ENCODE measurements at regions not wholly inside any gene's neighbourhood (a gene's known extent, or its start where the extent isn't known, plus 50 kb on each side); places are given as distances from the start of the nearest gene placed in this dataset.

DNA sequence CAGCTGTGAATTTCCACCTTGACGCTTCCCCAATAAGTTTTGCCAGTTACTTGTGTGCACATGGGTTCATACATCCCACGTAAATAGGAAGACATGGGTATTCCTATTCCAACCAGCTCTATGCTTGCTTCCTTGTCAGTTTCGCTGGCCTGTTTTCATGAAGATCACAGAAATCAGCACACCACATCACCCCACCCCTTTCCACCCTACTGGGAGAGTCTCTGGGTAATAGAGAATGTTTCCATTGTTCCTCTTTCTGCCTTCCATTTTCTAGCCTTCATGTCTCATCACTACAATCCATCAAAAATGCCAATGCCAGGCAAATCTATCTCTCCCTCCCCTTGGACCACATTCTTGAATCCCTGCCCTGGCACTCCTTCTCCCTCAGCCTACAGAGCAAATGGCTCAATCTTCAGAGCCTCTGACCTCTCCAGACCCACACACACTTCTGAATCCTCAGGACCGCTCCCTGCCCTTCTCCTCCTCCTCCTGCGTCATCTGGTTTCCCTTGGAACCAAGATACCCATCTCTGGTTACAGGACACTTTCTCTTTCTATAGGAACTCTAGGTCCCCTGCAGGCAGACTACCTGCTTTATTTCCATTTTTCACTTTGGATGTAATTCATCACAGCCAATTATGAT, 323.3 kb downstream of the DHX15 start:
- 82% methylated on average over 5 of the region's 5 CpGs for WGBS (ENCODE audit: insufficient coverage)
- no peaks in the 10 kb centered on the region for H3K4me1 Mint-ChIP-seq
- intact Hi-C loops (cut with micrococcal nuclease), result no loop called here
- H3K27me3 Mint-ChIP-seq (ENCODE audit: low read depth in 2 of 2), result no peaks in the 10 kb centered on the region
- Histone ChIP-seq H3K36me3 (ENCODE audit: control insufficient read depth, insufficient read depth, low read length) (no peaks in the 10 kb centered on the region), H3K9me3 (ENCODE audit: control insufficient read depth, insufficient read depth, low read length) (no peaks in the 10 kb centered on the region), H3K27me3 (ENCODE audit: control insufficient read depth, insufficient read depth, low read length) (no peaks in the 10 kb centered on the region), H3K4me1 (ENCODE audit: control insufficient read depth, insufficient read depth, low read length) (no peaks in the 10 kb centered on the region), H3K27ac (ENCODE audit: low read length) (no peak overlapping the region), H3K4me3 (ENCODE audit: low read length) (no peak overlapping the region)
- no peak for ATAC-seq
- no peak overlapping the region for H3K4me3 Mint-ChIP-seq
- H3K9me3 Mint-ChIP-seq, result peaks cover 0 to 6% of the 10 kb centered on the region in 2 donors
- TF ChIP-seq CTCF (IDR thresholded peaks at IDR 0.05), result no peak
- no peak overlapping the region for H3K27ac Mint-ChIP-seq
- no peaks in the 10 kb centered on the region for H3K36me3 Mint-ChIP-seq
- DNase-seq, result no peak

DNA sequence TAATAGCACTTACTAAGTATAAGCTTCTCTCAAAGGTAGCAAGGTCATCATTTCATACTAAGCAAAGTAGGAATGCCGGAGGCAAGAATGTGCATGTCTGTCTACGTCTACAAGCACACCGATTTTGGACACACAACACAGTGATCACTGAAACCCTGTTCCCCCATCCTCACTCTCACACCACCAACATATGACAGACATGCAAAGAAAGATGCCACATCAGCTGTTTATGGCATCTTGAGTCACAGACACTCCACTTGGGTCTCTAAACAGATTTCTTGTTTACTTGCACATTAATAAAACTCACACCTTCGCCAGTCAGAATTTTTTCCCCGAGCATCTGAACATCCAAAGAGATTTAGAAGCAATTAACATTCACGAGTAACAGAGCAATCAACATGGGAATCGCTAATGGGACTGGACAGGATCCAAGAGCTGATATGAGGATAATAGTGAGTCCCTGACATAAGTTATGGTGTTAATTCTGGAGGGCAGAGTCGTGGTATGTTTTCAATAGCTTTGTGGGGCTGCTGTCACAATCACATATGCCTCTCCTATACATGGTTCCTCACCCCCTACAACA, 324.1 kb downstream of the DHX15 start:
- no peak for TF ChIP-seq CTCF (IDR thresholded peaks at IDR 0.05)
- DNase-seq (no peak), ATAC-seq (no peak)
- intact Hi-C loops (cut with micrococcal nuclease), result no loop called here
- H3K4me1 Mint-ChIP-seq, result no peaks in the 10 kb centered on the region
- Histone ChIP-seq H3K36me3 (ENCODE audit: control insufficient read depth, insufficient read depth, low read length) (no peaks in the 10 kb centered on the region), H3K4me1 (ENCODE audit: control insufficient read depth, insufficient read depth, low read length) (no peaks in the 10 kb centered on the region), H3K4me3 (ENCODE audit: low read length) (no peak overlapping the region), H3K27me3 (ENCODE audit: control insufficient read depth, insufficient read depth, low read length) (no peaks in the 10 kb centered on the region), H3K9me3 (ENCODE audit: control insufficient read depth, insufficient read depth, low read length) (no peaks in the 10 kb centered on the region), H3K27ac (ENCODE audit: low read length) (no peak overlapping the region)
- H3K27ac Mint-ChIP-seq, result no peak overlapping the region
- peaks cover 0 to 6% of the 10 kb centered on the region in 2 donors for H3K9me3 Mint-ChIP-seq
- 80% methylated on average over 7 of the region's 8 CpGs for WGBS (ENCODE audit: insufficient coverage)
- no peaks in the 10 kb centered on the region for H3K36me3 Mint-ChIP-seq
- H3K27me3 Mint-ChIP-seq (ENCODE audit: low read depth in 2 of 2), result no peaks in the 10 kb centered on the region
- no peak overlapping the region for H3K4me3 Mint-ChIP-seq

DNA sequence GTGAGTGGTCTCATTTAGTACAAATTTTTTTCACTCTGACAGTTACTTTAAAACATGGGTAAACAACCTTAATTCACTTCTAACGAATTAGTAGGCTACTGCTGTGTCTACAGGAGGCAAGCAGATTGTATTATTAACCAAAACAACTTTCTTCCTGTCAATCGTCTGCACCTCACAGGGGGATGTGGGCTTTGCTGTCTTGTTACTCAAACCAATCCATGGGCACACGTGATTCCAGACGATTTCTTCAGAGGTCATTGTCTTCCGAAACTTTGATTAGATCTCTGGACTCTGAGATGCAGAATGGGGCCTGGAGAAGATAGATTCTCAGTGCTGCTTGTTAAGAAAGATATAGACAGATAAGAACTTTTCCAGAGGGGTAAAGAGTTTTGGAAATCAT, 327.8 kb downstream of the DHX15 start:
- Mint-ChIP-seq H3K27ac (no peak overlapping the region), H3K9me3 (peaks cover 0 to 3% of the 10 kb centered on the region in 2 donors), H3K4me1 (no peaks in the 10 kb centered on the region), H3K27me3 (ENCODE audit: low read depth in 2 of 2) (no peaks in the 10 kb centered on the region), H3K4me3 (no peak overlapping the region), H3K36me3 (no peaks in the 10 kb centered on the region)
- WGBS (ENCODE audit: insufficient coverage), result 30% methylated on average over 5 of the region's 5 CpGs
- ATAC-seq (no peak), DNase-seq (no peak)
- no peak for TF ChIP-seq CTCF (IDR thresholded peaks at IDR 0.05)
- H3K27me3 ChIP-seq (ENCODE audit: control insufficient read depth, insufficient read depth, low read length), result no peaks in the 10 kb centered on the region
- H3K9me3 ChIP-seq (ENCODE audit: control insufficient read depth, insufficient read depth, low read length), result no peaks in the 10 kb centered on the region
- H3K36me3 ChIP-seq (ENCODE audit: control insufficient read depth, insufficient read depth, low read length), result no peaks in the 10 kb centered on the region
- no peak overlapping the region for H3K4me3 ChIP-seq (ENCODE audit: low read length)
- intact Hi-C loops (cut with micrococcal nuclease), result no loop called here
- no peak overlapping the region for H3K27ac ChIP-seq (ENCODE audit: low read length)
- no peaks in the 10 kb centered on the region for H3K4me1 ChIP-seq (ENCODE audit: control insufficient read depth, insufficient read depth, low read length)

DNA sequence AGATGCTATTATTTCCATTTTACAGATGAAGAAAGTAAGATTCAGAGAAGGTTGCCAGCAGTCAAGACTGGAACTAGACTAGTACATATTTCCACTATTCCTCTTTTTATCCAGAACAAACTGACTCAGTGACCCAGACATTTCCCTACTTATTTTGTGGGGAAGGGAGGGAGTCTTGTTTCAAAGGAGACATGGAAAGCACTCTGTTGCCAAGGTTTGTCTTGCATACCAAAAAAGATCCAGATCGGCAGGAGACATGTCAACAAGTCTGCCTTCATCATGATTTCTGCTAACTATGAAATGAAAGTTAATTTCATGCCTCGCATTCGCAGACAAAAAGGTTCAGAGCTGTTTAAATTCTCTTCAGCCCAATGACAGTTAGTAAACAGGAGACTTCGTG, 328.3 kb downstream of the DHX15 start:
- H3K27ac ChIP-seq (ENCODE audit: low read length), result no peak overlapping the region
- WGBS (ENCODE audit: insufficient coverage), result 77% methylated on average over 4 of the region's 4 CpGs
- no peaks in the 10 kb centered on the region for H3K36me3 ChIP-seq (ENCODE audit: control insufficient read depth, insufficient read depth, low read length)
- no peak for DNase-seq
- TF ChIP-seq CTCF (IDR thresholded peaks at IDR 0.05), result no peak
- peaks cover 0 to 3% of the 10 kb centered on the region in 2 donors for H3K9me3 Mint-ChIP-seq
- no peaks in the 10 kb centered on the region for H3K9me3 ChIP-seq (ENCODE audit: control insufficient read depth, insufficient read depth, low read length)
- H3K4me3 Mint-ChIP-seq, result no peak overlapping the region
- H3K27me3 Mint-ChIP-seq (ENCODE audit: low read depth in 2 of 2), result no peaks in the 10 kb centered on the region
- H3K4me3 ChIP-seq (ENCODE audit: low read length), result no peak overlapping the region
- ATAC-seq, result no peak
- no peaks in the 10 kb centered on the region for H3K27me3 ChIP-seq (ENCODE audit: control insufficient read depth, insufficient read depth, low read length)
- H3K4me1 ChIP-seq (ENCODE audit: control insufficient read depth, insufficient read depth, low read length), result no peaks in the 10 kb centered on the region
- no peaks in the 10 kb centered on the region for H3K4me1 Mint-ChIP-seq
- no peaks in the 10 kb centered on the region for H3K36me3 Mint-ChIP-seq
- H3K27ac Mint-ChIP-seq, result no peak overlapping the region
- intact Hi-C loops (cut with micrococcal nuclease), result no loop called here
